ENCODE measurements at regions not wholly inside any gene's neighbourhood (a gene's known extent, or its start where the extent isn't known, plus 50 kb on each side); places are given as distances from the start of the nearest gene placed in this dataset.

- Histone ChIP-seq H4K20me1 (ENCODE audit: insufficient read depth, low read length, poor library complexity, severe bottlenecking) (no peaks in the 10 kb centered on the region), H3K4me2 (ENCODE audit: low read depth, low read length, poor library complexity, severe bottlenecking) (no peak overlapping the region), H3K9me2 (replicated peaks; ENCODE audit: low read depth, low read length) (no peaks in the 10 kb centered on the region), H3K79me2 (ENCODE audit: insufficient read depth, low read length) (no peaks in the 10 kb centered on the region), H3K9ac (ENCODE audit: low read depth, low read length, poor library complexity, severe bottlenecking) (no peak overlapping the region), H3K4me3 (ENCODE audit: low read length, poor library complexity, severe bottlenecking) (no peak overlapping the region), H2AFZ (ENCODE audit: low read length) (no peak overlapping the region), H3F3A (ENCODE audit: low read depth) (no peaks in the 10 kb centered on the region), H3K36me3 (ENCODE audit: insufficient read depth, low read length) (no peaks in the 10 kb centered on the region), H3K27me3 (ENCODE audit: insufficient read depth, low read length, poor library complexity, severe bottlenecking) (no peaks in the 10 kb centered on the region), H3K9me3 (ENCODE audit: insufficient read depth, low read depth, low read length) (no peaks in the 10 kb centered on the region), H3K4me1 (ENCODE audit: insufficient read depth, low read length, poor library complexity, severe bottlenecking) (no peaks in the 10 kb centered on the region)
- TF ChIP-seq EZH2phosphoT487 (IDR thresholded peaks at IDR 0.05; ENCODE audit: borderline replicate concordance) (no peak), CTCF (conservative IDR thresholded peaks at IDR 0.05; ENCODE audit: low read length) (no peak)
Observed at GRCh38 chrX:110408949-110409588, 50.4 kb downstream of the RTL9 start.

DNA sequence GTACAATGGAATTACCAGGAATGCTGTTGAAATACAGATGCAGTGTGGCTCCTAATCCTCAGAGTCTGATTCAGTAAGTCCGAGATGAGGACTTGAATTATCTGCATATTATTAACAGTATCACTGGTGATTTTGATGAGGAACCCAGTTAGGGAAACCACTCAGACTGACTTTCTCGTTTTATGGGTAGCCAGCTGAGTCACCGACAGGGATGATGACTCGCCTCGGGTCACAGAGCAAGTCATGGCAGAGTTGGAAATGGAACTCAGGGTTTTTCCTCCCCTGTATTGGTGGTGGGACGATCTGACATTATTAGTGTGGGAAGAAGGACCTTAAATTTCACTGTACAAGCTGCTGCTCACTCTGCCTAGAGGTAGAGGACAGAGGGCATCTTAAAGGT, 51.3 kb downstream of the RTL9 start:
- TF ChIP-seq CTCF (conservative IDR thresholded peaks at IDR 0.05; ENCODE audit: low read length) (no peak), EZH2phosphoT487 (IDR thresholded peaks at IDR 0.05; ENCODE audit: borderline replicate concordance) (no peak)
- Histone ChIP-seq H3K9me2 (replicated peaks; ENCODE audit: low read depth, low read length) (no peaks in the 10 kb centered on the region), H3K27me3 (ENCODE audit: insufficient read depth, low read length, poor library complexity, severe bottlenecking) (no peaks in the 10 kb centered on the region), H3K36me3 (ENCODE audit: insufficient read depth, low read length) (no peaks in the 10 kb centered on the region), H3K4me2 (ENCODE audit: low read depth, low read length, poor library complexity, severe bottlenecking) (no peak overlapping the region), H3F3A (ENCODE audit: low read depth) (no peaks in the 10 kb centered on the region), H4K20me1 (ENCODE audit: insufficient read depth, low read length, poor library complexity, severe bottlenecking) (no peaks in the 10 kb centered on the region), H2AFZ (ENCODE audit: low read length) (no peak overlapping the region), H3K9me3 (ENCODE audit: insufficient read depth, low read depth, low read length) (no peaks in the 10 kb centered on the region), H3K4me3 (ENCODE audit: low read length, poor library complexity, severe bottlenecking) (no peak overlapping the region), H3K9ac (ENCODE audit: low read depth, low read length, poor library complexity, severe bottlenecking) (no peak overlapping the region), H3K4me1 (ENCODE audit: insufficient read depth, low read length, poor library complexity, severe bottlenecking) (no peaks in the 10 kb centered on the region), H3K79me2 (ENCODE audit: insufficient read depth, low read length) (no peaks in the 10 kb centered on the region)

DNA sequence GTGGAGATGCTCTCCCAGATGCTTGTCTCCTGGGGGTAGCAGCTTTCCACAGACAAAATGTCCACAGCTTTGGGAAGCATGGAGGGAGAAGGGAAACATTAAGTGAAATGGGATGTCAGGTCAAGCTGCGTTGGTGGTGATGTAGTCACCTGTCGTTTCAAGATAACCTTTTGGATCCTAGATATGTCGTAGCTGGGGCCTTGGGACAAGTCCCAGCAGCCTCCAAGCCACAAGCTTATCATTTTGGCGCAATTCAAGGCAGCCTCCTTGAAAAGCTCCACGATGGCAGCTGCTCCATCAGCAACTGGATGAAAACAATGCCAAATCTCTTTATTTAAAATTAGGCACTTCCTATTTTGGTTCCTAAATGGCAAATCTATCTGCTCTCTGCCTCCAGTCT, 52.0 kb downstream of the RTL9 start:
- Histone ChIP-seq H3K27me3 (ENCODE audit: insufficient read depth, low read length, poor library complexity, severe bottlenecking) (no peaks in the 10 kb centered on the region), H4K20me1 (ENCODE audit: insufficient read depth, low read length, poor library complexity, severe bottlenecking) (no peaks in the 10 kb centered on the region), H3K9ac (ENCODE audit: low read depth, low read length, poor library complexity, severe bottlenecking) (no peak overlapping the region), H2AFZ (ENCODE audit: low read length) (no peak overlapping the region), H3F3A (ENCODE audit: low read depth) (no peaks in the 10 kb centered on the region), H3K4me1 (ENCODE audit: insufficient read depth, low read length, poor library complexity, severe bottlenecking) (no peaks in the 10 kb centered on the region), H3K9me3 (ENCODE audit: insufficient read depth, low read depth, low read length) (no peaks in the 10 kb centered on the region), H3K79me2 (ENCODE audit: insufficient read depth, low read length) (no peaks in the 10 kb centered on the region), H3K36me3 (ENCODE audit: insufficient read depth, low read length) (no peaks in the 10 kb centered on the region), H3K4me3 (ENCODE audit: low read length, poor library complexity, severe bottlenecking) (no peak overlapping the region), H3K9me2 (replicated peaks; ENCODE audit: low read depth, low read length) (no peaks in the 10 kb centered on the region), H3K4me2 (ENCODE audit: low read depth, low read length, poor library complexity, severe bottlenecking) (no peak overlapping the region)
- TF ChIP-seq CTCF (conservative IDR thresholded peaks at IDR 0.05; ENCODE audit: low read length) (no peak), EZH2phosphoT487 (IDR thresholded peaks at IDR 0.05; ENCODE audit: borderline replicate concordance) (no peak)

Data from Loucy (cell line).